ENCODE measurements at regions not wholly inside any gene's neighbourhood (a gene's known extent, or its start where the extent isn't known, plus 50 kb on each side); places are given as distances from the start of the nearest gene placed in this dataset.

DNA sequence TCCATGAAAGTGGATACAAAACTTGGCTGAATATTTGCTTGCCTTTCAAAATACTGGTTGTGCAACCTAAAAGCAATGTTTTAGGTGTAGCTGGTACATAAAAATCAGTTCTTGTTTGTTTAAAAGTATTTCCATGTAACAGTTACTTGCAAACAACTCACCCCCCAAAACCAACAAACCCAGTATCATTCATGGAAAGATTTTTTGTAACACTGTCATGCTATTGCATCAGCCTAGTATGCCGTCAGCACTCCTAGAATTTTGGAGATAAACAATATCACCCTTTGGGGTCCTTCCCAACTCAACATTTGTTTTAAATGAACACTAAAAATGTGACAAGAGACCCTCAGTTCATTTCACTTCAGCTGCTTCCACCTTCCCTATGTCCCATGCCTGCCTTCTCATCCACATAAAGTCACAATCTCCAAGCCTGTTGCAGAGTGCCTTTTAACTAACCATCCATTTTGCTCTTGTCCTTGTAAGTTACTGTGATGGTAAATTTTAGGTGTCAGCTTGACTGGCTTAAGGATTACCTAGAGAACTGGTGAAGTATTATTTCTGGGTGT is 425.3 kb downstream of the DUSP10 start:
- TF ChIP-seq, protein P1, sequence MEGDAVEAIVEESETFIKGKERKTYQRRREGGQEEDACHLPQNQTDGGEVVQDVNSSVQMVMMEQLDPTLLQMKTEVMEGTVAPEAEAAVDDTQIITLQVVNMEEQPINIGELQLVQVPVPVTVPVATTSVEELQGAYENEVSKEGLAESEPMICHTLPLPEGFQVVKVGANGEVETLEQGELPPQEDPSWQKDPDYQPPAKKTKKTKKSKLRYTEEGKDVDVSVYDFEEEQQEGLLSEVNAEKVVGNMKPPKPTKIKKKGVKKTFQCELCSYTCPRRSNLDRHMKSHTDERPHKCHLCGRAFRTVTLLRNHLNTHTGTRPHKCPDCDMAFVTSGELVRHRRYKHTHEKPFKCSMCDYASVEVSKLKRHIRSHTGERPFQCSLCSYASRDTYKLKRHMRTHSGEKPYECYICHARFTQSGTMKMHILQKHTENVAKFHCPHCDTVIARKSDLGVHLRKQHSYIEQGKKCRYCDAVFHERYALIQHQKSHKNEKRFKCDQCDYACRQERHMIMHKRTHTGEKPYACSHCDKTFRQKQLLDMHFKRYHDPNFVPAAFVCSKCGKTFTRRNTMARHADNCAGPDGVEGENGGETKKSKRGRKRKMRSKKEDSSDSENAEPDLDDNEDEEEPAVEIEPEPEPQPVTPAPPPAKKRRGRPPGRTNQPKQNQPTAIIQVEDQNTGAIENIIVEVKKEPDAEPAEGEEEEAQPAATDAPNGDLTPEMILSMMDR (conservative IDR thresholded peaks at IDR 0.05; ENCODE audit: low read depth, low read length), result no peak
- TF ChIP-seq EZH2phosphoT487 (IDR thresholded peaks at IDR 0.05; ENCODE audit: borderline replicate concordance, low read length) (no peak), EZH2 (IDR thresholded peaks at IDR 0.05; ENCODE audit: low read length, unreplicated experiment) (no peak)

All from PC-3 (cell line).